Adrenal gland (tissue), 5 donors: ENCODE measurements at regions not wholly inside any gene's neighbourhood (a gene's known extent, or its start where the extent isn't known, plus 50 kb on each side); places are given as distances from the start of the nearest gene placed in this dataset.

ENCODE experiments used
- CTCF ChIP-seq, 6 experiments: fragments of 450-650 bp in 4 of 6; fragments of 200-600 bp in 2 of 6; sonication (generic) in 1 of 6; IDR thresholded peaks; 1 replicate in 5 of 6; 2 replicates in 1 of 6; pipeline versions ENCODE4 v1.5.1 to v1.8.0; 2016 to 2021; ENCODE audit warnings: antibody characterized with exemption in 6 of 6, mild to moderate bottlenecking in 2 of 6, moderate library complexity in 1 of 6
- POLR2A ChIP-seq, 2 donors: fragments of 450-650 bp; IDR thresholded peaks; one replicate each; pipeline ENCODE4 v1.6.1; 2017; ENCODE audit warnings: antibody characterized with exemption in 2 of 2, mild to moderate bottlenecking in 2 of 2, moderate library complexity in 1 of 2
- donor health status: DM: no; HTN: no; CAD: no.

- no peak for TF ChIP-seq POLR2A (IDR thresholded peaks at IDR 0.05)
- no peak for TF ChIP-seq CTCF (IDR thresholded peaks at IDR 0.05)
Measured at GRCh38 chr12:31887109-31887811, 72.0 kb upstream of the RESF1 start.
